ENCODE measurements at regions not wholly inside any gene's neighbourhood (a gene's known extent, or its start where the extent isn't known, plus 50 kb on each side); places are given as distances from the start of the nearest gene placed in this dataset.

DNA sequence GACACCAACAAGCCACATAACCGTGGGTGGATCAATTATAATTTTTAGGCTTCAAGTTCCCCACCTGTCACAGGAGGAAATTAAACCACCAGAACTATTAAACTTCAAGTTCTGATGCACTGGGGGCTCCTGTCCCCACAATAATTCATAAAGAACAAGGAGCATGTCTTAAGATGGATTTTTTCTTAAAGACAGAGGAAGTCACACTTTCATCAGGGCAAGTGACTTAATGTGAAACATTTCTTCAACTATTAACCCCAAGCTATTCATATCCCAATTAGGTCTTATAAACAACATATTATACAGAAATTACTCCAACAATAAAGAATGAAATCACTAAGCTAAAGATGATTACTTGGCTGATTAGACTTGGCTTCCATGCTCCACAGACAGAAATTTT is 292.5 kb downstream of the ETAA1 start:
- no peak for DNase-seq (ENCODE audit: extremely low read depth in 1 of 2, low read depth in 1 of 2)

DNA sequence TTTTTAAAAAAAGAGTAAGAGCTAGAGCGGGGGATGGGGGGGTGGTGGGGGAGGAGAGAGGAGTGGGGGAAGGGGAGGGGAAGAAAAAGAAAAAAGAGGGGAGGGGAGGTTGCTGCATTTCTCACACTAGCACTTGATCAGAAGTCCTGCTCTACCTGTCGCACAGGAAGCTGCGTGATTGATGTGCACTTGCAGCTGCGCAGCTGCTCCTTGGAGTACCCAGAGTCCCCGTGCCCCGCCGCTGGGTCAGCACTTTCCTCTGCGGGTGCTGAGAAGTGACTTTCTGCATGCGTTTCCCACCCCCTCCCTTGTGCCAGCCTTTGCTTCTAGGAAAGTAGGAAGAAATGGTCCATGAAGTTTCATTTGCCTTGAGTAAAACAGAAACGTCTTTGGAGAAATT is 297.3 kb downstream of the ETAA1 start:
- no peak for DNase-seq (ENCODE audit: extremely low read depth in 1 of 2, low read depth in 1 of 2)

DNA sequence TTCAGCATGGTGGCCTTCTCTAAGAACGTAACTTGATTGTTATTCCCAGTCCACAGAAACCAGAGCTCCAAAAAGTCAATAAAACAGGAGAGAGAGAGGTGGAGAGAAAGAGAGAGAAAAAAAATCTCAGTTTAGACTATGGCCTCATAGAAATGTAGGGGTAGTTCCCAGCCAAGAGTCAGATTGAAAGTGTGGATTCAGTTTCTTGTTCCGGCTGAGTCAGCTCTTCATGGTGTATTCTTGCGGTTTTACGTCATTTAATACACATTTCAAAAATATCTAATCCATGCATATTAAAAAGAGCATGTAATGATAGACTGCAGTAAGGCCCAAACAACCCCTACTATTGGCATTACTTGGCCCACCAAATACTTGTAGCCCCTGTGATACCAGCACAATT is 303.9 kb downstream of the ETAA1 start:
- no peak for DNase-seq (ENCODE audit: extremely low read depth in 1 of 2, low read depth in 1 of 2)

DNA sequence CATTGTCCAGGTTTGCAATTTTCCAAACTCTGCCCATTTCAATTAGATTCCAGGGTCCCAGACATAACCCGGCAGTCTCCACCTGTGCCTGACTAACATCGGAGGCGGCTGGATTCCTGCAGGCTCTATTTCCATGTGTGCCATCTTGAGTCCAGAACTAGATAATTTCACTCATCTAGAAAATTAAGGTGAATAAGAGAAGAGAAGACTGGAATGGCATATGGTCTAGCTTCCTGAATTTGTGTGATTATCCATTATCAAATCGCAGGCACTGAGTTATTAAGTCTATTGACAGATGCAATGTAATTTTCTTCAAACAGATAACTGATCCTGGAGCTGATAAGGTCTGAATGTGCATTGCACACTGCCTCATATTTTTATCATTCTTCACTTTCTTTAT is 305.2 kb downstream of the ETAA1 start:
- no peak for DNase-seq (ENCODE audit: extremely low read depth in 1 of 2, low read depth in 1 of 2)

DNA sequence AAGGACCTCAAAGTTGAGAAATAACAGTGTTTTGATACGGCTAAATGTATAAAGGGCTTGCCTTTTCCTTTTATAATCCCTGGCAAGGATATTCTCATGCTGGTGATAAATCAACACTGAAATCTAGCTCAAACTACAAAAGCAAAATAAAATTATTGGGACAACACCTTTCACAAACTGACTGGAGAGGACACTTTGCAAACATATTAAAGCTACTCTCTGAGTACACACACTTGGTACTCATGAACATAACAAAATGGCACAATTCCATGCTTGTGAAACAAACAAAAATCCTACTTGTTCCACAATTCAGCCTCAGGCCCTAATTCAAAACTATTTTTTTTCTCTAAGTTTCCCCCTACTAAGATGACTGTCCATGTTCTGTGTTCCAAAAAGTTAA is 305.8 kb downstream of the ETAA1 start:
- no peak for DNase-seq (ENCODE audit: extremely low read depth in 1 of 2, low read depth in 1 of 2)

DNA sequence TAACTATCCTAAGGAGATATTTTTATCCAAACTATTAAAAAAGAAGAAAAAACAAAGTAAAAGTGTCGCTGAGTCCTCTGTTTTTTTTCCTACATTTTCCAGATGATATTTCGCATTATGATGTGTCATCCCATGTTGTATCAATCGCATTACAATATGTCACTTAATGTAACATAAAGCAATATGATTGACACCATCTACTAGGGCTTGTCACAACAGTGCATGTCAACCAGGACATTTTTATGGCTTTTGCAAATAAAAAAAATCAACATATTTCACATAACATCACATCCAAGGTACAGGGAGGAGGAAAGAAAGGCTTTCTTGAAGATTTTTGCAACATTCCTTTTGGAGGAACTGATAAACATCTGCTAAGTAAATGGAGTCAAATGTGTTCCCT is 308.9 kb downstream of the ETAA1 start:
- DNase-seq (ENCODE audit: extremely low read depth in 1 of 2, low read depth in 1 of 2): no peak

DNA sequence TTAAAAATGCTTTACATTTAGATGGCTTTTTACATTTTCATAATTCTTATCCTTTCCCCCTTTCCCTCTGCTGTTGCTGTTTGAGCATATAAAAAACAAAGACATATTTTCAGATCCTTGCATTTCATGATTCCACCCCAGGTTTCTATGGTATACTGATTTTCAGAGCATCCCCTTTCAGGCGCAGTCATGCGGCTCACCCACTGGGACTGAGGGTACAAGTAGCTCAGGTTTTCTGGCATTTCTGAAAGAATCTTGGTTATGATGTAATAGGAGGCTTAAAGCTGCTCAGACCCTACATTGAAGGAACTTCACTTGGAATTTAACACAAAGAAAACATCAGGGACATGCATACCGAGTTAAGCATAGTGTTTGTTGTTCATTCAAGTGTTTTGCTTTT is 310.8 kb downstream of the ETAA1 start:
- no peak for DNase-seq (ENCODE audit: extremely low read depth in 1 of 2, low read depth in 1 of 2)

DNA sequence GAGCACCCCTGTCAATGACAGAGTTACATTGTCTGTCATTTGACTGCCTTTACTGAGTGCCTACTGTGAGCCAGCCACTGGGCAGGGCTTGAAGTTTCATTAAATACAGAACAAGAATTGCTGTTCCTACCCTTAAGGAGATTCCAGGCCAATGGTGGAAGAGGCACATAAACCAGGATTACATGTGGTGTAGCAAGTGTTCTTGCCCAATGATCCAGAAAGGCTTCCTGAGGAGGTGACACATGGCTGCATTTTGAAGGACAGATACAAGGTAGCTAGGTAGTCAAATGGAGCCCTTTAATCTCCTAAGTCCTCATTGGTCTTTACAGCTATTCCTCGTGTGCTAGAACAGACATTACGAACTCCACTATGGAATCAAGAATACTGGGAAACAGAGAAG is 312.7 kb downstream of the ETAA1 start:
- no peak for DNase-seq (ENCODE audit: extremely low read depth in 1 of 2, low read depth in 1 of 2)

DNA sequence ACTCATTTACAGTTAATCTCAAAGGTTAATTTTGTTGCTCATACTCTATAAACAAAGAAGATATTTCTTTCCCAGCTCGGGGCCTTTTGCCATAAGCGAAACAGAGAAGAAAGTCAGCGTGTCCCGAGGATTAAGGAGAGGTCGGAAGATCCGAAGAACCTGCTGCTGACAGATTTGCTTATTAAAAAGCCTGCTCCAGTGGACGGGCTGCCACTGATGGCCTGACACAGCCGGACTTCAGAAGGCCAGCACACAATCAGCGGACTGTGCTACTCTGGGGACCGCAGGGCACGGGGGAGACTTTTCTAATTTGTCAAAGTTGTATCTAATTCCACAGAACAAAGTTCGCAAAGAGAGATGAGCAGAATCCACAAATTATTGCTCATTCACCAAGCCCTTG is 315.4 kb downstream of the ETAA1 start:
- no peak for DNase-seq (ENCODE audit: extremely low read depth in 1 of 2, low read depth in 1 of 2)

DNA sequence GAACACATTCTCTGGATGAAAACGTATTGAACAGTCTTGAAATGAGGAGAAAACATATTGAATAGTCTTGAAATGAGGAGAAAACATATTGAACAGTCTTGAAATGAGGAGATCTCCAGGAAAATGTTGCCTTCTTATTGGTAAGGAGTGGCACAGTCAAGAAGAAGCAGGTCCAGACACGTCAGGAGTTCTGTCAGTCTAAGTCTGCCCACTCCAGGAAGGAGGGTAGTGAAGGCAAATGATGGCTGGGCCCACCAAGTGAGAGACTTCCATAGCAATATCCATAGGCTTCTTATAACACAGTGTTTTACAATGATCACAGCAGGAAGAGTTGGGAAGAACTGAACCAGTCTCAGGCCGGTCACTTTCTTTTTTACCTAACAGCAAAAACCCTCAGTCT is 316.2 kb downstream of the ETAA1 start:
- no peak for DNase-seq (ENCODE audit: extremely low read depth in 1 of 2, low read depth in 1 of 2)

DNA sequence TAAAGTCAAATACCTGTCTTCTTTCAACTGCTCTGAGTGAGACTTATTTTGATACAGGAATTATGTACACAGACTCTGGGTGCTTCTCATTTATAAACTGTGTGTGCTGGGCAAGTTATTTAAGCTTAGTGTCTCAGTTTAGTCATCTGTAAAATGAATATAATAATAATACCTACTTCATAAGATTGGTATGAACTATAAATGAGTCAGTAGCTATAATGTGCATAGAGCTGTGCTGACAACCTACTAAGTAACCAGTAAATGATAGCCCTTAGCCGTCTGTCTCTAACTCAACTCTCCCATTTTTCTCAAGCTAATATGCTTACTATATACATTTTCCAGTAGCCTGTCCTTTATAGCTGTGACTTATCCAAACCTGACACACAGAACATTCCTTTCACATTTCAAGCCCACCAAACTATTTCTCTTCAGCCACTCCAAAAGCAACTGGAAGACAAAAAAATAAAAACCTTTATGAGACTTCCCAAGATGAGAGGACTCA is 319.8 kb downstream of the ETAA1 start:
- DNase-seq (ENCODE audit: extremely low read depth in 1 of 2, low read depth in 1 of 2): no peak

DNA sequence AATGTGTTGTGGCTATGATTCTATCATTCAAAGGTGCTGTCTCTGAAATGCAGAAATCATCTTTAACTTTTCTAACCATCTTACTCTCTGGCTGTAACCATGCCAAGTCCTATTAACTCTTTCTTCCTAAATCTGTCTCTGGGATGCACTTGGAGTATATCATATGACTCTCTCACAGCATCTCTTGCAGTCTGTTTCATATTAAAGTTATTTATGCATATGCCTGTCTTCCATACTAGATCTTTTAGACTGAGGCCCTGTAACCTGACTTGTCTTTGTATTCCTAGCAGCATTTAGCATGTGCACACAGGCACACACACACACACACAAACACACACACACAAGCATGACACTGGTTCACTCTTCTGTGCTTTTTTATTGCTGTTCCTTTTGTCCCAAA is 320.6 kb downstream of the ETAA1 start:
- no peak for DNase-seq (ENCODE audit: extremely low read depth in 1 of 2, low read depth in 1 of 2)

DNA sequence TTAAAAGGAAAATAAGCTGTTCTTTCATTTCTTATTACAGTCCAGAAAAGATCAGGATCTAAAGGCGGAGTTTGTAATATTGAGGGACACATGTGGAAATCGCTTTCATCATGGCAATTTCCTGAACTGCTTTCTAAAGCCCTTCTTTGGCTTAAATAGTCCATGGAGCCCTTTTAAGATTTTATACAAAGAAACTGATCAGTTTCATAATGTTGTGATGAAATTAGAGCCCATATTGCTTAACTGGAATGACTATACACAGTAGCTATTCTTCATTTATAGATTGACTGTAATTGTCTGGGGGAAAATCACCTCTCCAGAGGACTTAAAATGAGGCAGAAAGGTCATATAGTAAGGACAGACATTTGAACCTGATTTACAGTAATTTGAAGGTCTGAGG is 322.2 kb downstream of the ETAA1 start:
- DNase-seq (ENCODE audit: extremely low read depth in 1 of 2, low read depth in 1 of 2): no peak

DNA sequence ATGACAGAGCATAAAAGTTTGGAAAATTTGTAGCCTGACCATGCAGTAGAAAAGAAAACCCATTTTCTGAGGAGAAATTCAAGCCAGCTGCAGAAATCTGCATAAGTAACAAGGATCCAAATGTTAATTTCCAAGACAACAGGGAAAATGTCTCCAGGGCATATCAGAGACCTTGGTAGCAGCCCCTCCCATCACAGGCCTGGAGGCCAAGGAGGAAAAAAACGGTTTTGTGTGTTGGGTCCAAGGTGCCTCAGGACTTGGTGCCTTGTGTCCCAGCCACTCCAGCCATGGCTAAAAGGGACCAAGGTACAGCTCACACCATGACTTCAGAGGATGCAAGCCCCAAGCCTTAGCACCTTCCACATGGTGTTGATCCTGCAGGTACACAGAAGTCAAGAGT is 324.4 kb downstream of the ETAA1 start:
- no peak for DNase-seq (ENCODE audit: extremely low read depth in 1 of 2, low read depth in 1 of 2)

DNA sequence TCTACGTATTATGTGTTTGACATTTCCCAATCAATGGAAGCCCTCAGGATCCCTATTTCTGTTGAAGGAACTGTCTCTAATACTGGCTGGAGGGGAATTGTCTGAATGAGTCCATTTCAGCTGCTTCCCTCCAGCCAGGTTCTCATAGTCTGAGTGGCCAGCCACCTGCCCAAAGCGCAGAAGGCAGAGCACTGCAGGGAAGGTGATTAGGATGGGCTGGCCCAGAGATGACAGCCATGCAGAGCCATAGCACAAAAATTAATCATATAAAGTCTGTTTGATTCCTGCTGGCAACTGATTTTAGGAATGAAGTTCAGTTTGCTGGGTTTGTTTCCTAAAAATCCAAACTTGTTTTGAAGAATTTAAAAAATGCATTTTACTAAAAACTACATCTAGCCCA is 327.1 kb downstream of the ETAA1 start:
- DNase-seq (ENCODE audit: extremely low read depth in 1 of 2, low read depth in 1 of 2): no peak

DNA sequence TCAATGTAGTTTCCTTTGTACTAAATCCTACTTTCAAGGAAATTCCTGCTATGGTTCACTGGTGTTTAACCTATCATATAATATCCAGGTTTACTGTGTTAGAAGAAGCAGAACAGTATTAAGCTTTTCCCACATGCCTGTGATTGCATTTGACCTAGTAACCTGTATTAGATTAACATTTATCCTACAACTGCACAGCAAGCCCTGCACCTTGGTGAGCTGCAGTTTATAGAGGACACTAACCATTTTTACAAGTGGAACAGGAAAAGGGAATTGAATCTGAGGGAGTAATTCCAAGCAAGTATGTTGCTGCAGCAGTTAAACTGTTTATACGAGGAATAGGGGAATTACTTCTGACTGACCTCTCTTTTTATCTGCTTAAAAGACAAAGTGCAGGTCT is 328.6 kb downstream of the ETAA1 start:
- no peak for DNase-seq (ENCODE audit: extremely low read depth in 1 of 2, low read depth in 1 of 2)

DNA sequence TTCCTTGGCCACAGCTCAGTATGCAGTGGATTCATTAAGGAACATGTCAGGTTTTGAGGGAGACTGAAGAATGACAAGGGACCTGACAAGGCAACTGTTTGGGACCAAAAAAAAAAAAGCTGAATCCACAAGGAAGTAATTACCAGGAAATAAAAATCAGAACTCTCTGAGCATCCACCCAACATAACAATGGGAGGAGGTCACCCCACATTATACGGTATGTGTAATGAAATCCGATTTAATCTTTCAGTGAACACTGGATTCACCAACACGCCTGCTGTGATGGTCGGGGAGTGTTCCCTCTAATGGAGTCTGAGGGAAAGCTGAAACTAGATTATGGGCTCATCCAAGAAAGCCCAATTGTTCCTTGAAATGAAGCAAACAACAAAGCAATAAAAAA is 329.3 kb downstream of the ETAA1 start:
- DNase-seq (ENCODE audit: extremely low read depth in 1 of 2, low read depth in 1 of 2): no peak

DNA sequence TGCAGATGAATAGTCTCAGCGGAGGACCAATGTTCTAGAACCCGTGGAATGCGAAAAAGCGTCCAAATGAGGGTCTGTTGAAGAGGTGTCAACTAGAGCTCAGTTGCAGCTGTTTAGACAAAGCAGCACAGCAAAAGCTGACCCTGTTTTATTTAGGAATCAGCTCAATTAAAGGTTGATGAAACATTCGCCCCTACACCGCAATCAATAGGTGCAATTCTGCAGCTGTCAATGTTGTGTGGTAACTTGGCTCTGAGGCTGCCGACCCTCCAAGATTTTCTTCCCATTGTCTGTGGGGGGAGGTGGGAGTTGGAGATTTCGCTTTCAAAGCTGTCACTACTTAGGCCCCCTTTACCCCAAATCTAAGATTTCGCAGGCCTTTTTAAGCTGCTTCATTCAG is 330.0 kb downstream of the ETAA1 start:
- DNase-seq (ENCODE audit: extremely low read depth in 1 of 2, low read depth in 1 of 2): no peak

DNA sequence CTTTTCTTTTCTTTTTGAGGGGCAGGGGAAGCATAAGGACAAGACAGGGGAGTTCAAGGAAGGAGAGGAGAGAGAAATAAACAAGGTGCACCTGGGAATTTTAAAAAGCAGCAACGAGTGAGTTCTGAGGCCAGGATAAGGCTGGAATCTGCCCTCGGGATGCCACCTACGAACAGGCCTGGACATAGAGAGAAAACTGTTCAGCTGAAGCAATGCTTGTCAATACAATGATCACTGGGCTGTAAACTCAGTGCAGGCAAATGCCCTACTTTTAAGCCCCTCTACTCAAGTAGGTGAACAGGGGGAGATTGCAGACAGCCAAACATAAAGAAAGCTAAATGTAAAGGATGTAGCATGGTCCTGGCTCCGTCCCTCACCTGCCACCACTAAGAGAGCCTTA is 330.5 kb downstream of the ETAA1 start:
- DNase-seq (ENCODE audit: extremely low read depth in 1 of 2, low read depth in 1 of 2): no peak

DNA sequence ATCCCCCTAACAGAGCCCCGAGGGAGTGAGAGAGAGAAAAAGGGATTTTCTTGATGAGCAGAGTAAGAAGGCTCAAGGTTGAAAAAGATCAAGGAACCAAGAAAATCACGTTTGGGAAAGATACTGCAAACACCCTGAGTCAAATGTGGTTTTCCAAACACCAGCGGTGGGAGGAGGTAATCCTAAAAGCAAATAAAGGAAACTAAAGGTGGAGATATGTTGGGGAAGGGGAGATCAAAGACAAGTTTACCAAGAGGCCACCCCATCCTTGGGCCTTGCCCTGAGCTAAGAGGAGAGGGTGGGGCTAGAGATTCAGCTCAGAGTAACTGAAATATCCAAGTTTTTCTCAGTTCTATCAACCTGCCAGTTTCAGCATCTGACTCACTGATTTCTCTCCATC is 332.3 kb downstream of the ETAA1 start:
- no peak for DNase-seq (ENCODE audit: extremely low read depth in 1 of 2, low read depth in 1 of 2)

DNA sequence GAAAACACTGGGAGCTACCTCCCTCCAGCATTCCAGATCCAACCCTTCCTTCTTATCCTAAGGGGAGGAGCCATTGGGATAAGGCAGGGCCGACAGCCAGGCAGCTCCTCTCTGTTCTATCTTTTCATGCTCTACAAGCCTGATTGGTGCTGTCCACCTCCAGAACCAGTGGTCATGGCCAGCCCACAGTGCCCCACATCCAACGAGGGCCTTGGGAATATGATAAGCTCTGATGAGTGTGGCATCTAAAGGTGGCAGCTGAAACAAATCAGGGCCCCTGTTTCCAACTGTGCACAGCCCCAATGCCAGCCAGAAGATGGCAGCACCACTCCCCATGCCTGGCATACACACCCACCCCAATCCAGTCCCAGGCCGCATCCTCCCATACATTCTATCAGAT is 329.3 kb downstream of the C1D start:
- DNase-seq (ENCODE audit: extremely low read depth in 1 of 2, low read depth in 1 of 2): no peak

DNA sequence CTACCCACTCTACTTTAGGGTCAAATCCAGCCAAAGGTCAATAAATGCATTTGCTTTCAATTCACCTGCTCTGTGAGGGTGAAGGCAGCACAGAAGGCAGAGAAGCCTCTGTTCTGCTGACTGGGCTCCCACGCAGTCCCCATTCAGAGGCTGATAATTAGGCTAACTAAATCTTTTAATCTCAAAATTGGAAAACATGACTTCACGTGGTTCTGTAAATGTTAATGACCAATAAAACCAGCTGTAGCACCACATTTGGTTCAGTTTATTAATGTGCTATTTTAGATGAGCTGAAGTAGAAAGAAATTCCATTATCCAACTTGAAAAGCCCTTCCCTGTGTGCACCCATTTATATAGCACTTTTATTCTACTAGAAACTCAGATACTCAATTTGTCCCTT is 310.6 kb downstream of the C1D start:
- no peak for DNase-seq (ENCODE audit: extremely low read depth in 1 of 2, low read depth in 1 of 2)

DNA sequence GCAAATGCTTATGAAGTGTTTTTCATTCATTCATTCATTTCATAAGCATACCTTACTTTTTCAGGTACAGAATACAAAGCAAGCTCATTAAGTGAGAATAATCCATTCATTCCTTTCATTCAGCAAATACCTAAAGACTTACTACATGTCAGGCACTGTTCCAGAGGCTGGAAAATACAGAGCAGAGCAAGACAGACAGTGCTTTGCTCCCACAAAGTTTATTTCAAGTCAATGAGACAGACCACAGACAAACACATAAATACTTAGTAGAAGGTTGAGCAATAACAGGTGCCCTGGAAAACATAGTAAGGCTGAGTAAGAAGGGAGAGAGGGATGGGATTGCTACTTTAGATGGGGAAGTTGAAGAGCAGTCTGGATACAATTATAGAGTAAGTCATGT is 309.8 kb downstream of the C1D start:
- no peak for DNase-seq (ENCODE audit: extremely low read depth in 1 of 2, low read depth in 1 of 2)
